Mesenteric fat pad (tissue), 1 donor: ENCODE measurements at regions not wholly inside any gene's neighbourhood (a gene's known extent, or its start where the extent isn't known, plus 50 kb on each side); places are given as distances from the start of the nearest gene placed in this dataset.

Experiments
- DNase-seq: peaks from one replicate; pipeline ENCODE4 v3.0.0-alpha.2; 2020; ENCODE audit warnings: low spot score
- donor health status: DM: yes; HTN: yes; CAD: no.

DNA sequence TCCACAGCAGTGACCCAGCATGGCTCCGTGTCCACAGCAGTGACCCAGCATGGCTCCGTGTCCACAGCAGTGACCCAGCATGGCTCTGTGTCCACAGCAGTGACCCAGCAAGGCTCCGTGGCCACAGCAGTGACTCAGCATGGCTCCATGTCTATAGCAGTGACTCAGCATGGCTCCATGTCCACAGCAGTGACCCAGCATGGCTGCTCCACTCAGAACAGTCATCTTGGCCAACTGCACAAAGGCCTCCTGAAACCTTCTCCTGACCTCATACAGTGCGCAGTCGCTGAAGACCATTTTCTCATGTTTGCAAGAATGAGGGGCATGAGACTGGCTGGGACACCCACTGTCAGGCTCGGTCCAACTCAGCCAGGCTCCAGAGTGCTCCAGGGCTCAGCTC is 333.4 kb upstream of the RAB6C start:
- no peak for DNase-seq

DNA sequence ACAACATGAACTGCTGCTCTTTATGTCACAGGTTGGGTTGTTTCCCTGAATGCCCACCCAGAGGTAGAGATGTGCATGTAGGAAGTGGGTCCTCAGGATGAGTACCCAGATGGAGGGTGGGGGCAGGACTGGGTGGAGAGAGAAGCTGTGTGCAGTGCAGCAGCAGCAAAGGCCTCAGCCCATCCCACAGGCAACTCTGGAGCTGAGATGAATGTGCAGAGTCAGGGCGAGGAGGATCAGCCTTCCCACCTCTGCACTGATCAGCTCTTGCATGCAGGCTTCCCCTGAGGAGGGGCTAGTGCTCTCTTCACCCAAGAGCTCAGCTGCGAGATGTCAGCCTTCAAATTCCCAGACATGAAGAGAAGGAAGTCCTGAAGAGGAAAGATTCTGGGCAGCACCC is 326.2 kb upstream of the RAB6C start:
- DNase-seq: no peak

- no peak for DNase-seq
Observed at GRCh38 chr2:129654331-129654730, 325.1 kb upstream of the RAB6C start.

GRCh38 chr2:129656081-129656598 is 323.3 kb upstream of the RAB6C start:
- no peak for DNase-seq

DNA sequence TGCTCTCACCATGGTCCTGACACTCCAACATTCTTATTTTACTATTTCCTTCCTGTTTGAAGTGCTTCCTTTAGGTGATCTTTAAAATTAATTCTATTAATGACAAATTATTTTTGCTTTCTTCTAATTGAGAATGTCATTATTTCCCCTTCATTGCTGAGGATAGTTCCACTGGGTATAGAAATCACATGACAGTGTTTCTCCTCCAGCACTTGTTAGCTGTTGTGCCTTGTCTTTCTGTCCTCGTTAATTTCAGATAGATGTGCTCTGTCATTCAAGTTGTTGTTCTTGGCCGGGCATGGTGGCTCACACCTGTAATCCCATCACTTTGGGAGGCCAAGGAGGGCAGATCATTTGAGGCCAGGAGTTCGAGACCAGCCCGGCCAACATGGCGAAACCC is 321.0 kb upstream of the RAB6C start:
- DNase-seq: no peak

DNA sequence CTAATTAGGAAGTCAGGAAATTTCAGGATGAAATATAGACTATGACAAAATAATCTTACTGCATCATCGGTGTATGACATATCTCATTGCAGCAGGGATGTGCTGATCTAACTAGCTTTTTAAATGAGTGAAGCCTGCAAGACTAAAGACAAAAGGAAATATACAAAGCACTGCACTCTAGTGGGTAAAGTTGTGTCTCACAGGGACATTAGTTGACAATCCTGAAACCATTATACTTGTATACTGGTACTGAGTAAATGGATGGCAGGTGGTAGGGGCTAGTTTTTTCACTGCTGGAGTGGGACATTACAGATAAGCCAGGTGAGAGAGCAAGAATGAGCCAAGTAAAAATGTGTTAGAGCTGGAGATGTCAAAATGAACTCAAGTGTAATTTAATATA is 317.5 kb upstream of the RAB6C start:
- DNase-seq: no peak

DNA sequence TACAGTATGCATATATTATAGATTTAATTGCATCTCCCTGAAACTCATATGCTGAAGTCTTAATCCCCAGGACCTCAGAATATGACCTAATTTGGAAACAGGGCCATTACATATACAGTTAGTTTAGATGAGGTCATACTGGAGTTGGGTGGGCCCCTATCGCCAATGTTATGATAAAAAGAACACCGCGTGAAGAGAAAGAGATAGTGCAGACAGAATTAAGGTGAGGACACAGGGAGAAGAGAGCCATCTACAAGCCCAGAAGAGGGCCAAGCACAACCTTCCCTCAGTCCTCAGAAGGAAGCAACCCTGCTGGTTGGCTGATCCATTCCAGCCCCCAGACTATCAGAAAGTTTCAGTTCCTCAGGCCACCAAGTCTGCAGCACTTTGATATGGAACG is 311.9 kb upstream of the RAB6C start:
- DNase-seq: no peak

DNA sequence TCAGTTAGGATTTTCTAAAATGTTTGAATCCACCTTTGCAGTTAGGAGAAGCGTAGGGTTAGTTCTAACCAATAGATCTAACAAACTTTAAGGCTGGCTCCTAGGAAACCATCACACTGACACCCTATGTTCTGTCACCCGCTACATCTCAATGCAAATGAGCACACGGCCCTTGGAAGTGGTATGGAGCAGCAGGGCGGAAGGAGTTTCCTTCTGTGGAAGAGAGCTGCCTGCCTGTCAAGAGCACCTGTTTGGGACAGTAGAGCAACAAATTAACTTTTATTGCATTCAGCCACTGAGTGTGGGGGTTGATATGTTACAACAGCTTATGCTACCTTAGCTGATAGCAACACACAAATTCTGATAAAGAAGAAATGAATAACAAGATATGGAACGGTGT is 306.9 kb upstream of the RAB6C start:
- DNase-seq: no peak

DNA sequence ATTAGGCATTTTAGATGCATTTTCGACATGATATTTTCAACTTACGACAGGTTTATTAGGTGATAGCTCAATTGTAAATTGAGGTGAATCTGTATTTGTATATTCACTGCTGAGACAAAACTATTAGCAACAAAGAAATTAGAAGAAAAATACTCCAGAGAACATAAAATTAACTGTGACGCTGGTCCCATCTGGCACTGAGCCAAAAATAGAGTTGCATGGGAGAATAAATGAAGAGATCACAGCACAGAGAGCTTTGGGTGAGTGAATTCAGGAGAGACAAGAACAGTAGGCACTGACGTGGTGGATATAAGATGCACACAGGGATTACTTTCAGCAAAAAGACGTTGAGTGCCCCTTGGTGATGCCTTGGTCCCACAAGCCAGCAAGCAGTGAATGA is 306.2 kb upstream of the RAB6C start:
- DNase-seq: no peak

GRCh38 chr2:129673847-129674711 is 305.4 kb upstream of the RAB6C start:
- no peak for DNase-seq

DNA sequence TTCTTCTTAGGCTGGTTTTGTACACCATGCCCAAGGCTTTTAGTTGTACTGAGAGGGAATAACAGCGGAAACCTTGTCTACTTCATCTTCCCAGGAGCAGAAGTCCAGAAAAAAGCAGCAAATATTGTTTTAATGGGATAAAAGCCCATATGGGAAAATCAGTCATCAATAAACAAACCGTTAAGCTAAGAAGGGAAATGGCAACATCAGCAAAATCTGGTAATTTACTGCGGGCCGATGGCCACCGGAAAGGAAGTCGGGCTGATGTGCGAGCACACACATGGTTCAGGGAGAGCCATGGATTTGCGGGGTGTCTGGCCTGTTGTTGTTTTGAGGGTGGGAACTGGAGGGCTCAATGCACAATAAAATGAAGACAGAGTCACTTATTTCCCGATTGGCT is 300.7 kb upstream of the RAB6C start:
- no peak for DNase-seq

DNA sequence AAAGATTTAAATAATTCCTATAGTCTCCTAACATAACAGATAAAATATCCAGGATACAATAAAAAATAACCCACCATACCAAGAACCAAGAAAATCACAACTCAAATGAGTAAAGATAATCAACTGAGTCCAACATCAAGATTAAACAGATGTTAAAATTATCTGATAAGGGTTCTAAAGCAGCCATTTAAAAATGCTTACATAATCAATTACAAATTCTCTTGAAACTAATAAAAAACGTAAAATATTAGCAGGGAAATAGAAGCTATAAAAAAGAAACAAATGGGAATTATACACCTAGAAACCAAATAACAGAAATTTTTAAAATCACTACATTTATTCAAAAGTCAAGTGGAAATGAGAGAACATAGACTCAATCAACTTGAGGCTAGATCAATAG is 297.7 kb upstream of the RAB6C start:
- no peak for DNase-seq

GRCh38 chr2:129689653-129690448 is 289.6 kb upstream of the RAB6C start:
- DNase-seq: no peak

- DNase-seq: no peak
Observed at GRCh38 chr2:129695496-129695895, 284.0 kb upstream of the RAB6C start.

DNA sequence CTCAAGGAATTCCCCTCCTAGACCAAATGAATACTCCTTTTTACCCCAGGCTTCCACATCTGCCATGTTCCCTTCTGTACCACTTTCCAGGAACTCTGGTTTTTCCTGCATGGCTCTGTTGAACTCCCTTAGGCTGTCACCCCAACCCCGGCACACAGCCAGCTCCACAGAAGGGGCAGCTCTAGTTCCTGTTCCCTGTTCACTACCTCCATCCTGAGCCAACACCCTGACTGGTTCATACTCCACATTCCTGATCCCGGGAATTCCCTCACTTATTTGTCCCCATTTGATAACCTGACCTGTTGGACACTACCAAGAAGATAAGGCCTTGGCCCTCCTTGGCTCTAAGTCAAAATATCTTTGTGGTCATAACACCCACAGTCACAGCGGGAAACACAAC is 280.9 kb upstream of the RAB6C start:
- DNase-seq: no peak

- DNase-seq: no peak
Observed at GRCh38 chr2:129699781-129700573, 279.5 kb upstream of the RAB6C start.

GRCh38 chr2:129702416-129703176 is 276.9 kb upstream of the RAB6C start:
- no peak for DNase-seq

DNA sequence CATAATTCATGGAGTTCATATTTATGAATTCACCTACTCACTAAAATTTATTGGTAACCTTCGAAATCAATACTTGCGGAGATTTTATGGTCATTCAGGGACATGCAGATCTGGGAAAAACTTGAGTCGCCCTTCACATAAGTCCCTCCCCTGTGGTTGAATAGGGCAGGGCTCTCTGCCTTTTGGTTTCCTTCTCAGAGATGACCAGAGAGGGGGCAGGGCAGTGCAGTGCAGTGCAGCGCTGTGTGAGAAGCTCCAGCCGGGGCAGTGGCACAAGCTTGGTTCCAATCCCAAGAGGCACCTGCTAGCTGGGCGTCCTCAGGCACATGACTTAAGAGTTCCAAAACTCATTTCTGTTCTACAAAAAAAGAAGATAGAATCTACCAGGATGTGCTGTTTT is 274.4 kb upstream of the RAB6C start:
- DNase-seq: no peak

DNA sequence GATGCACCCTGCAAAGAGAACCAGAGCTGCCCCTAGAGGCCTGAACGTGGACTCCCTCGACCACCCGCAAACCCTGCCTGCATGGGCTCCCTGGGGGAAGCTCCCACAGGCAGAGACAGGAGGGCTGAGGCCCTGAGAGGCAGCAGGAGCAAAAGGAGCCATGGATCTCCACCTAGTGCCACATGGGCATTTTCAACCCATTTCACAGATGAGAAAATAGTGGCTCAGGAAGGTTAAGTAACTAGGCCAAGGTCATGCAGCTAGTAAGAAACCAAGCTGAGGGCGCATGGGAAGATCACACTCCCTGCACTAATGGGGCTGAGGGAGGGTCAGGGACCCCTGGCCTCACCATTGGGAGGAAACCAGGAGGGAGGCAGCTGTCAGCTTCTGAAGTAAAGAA is 271.7 kb upstream of the RAB6C start:
- DNase-seq: no peak

DNA sequence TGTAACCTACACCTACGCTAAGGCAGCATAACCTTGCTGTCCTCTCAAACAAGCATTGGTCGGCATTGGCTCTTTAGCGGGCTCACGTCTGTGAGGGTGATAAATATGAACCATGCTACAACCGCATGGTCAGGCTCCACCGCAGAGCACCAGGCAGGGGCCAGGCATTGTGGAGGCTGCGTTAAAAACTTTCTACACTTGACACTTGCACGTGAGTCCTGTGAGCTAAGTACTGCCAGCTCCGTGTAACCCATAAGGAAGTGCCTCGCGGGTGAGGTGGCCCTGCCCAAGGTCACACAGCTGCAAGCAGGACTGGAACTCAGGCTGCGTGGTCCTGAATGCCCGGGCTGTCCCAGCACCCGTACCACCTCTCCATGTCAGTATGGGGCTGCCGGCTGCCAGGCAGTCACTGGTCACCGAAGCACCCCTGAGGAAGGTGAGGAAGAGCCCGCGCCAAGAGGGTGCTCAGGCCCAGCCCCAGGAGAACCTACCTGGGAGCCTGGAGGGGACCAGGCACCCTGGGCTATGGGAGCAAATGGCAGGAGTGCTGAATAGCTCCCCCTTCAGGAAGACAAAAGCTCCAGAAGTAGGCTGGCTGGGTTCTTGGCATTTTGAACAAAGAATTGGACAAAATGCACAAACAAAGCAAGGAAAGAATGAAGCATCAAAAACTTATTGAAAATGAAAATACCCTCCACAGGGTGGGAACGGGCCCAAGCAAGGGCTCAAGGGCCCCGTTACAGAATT is 271.1 kb upstream of the RAB6C start:
- DNase-seq: no peak
